HCT116 (cell line): ENCODE measurements at regions not wholly inside any gene's neighbourhood (a gene's known extent, or its start where the extent isn't known, plus 50 kb on each side); places are given as distances from the start of the nearest gene placed in this dataset.

Experiments used
- ATAC-seq: fragments of 200-7000 bp; cut with Tn5 transposase; 2 replicates; pipeline ENCODE4 v1.9.1; 2020; ENCODE audit warnings: mild to moderate bottlenecking, moderate library complexity
- BruUV-seq: library from RNA; stranded (reverse); fragments of 400-500 nt; replicated peaks from 2 replicates; lab custom pipeline; 2021; lab: Mats Ljungman, UMichigan
- CTCF ChIA-PET: fragments of 300-600 bp; sonication (Branson Sonifier 250); formaldehyde crosslinking; loops from one replicate; lab custom pipeline; 2021; ENCODE audit warnings: antibody characterized with exemption; lab: Charles Lee
- POLR2A ChIA-PET: fragments of 300-600, 350-600 bp; sonication (Branson Sonifier 250); formaldehyde crosslinking; loops from one replicate; lab custom pipeline; 2021; ENCODE audit warnings: antibody characterized with exemption; lab: Charles Lee
- RAD21 ChIA-PET, 2 experiments: fragments of 300-600 bp; sonication (Branson Sonifier 250); formaldehyde crosslinking; loops; one replicate each; lab custom pipeline; 2023; ENCODE audit warnings: low total read pairs in 2 of 2; ENCODE audit not compliant: uncharacterized antibody in 2 of 2, unreplicated experiment in 2 of 2, low non-redundant PET in 1 of 2; lab: Charles Lee
- DNase-seq: peaks from one replicate; pipeline ENCODE4 v3.0.0-alpha.2; 2010; ENCODE audit warnings: low read depth, low spot score
- H2AFZ ChIP-seq: fragments of 200-600 bp; shearing (Covaris generic), sonication (generic); 2 replicates; pipeline ENCODE4 v1.6.1; 2017; ENCODE audit warnings: low read depth, mixed run types, mixed read lengths, antibody characterized with exemption, low read length; ENCODE audit not compliant: poor library complexity, severe bottlenecking
- H3K27ac ChIP-seq: 2 replicates; pipeline ENCODE4 v1.5.1; 2012; ENCODE audit warnings: low read depth, low read length
- H3K27me3 ChIP-seq: fragments of 200-600 bp; sonication (generic); 2 replicates; pipeline ENCODE4 v1.6.1; 2016; ENCODE audit warnings: mixed run types, low read length, mixed read lengths; ENCODE audit not compliant: insufficient read depth
- H3K36me3 ChIP-seq, 2 experiments: fragments of 200-500 bp in 1 of 2; fragments of 200-600 bp in 1 of 2; sonication (Bioruptor generic) in 1 of 2; sonication (generic) in 1 of 2; 2 replicates each; pipeline versions ENCODE4 v1.5.1 to v1.6.1; 2014 to 2016; ENCODE audit warnings: low read length in 2 of 2, inconsistent platforms in 1 of 2, mixed read lengths in 1 of 2, mixed run types in 1 of 2; ENCODE audit not compliant: insufficient read depth in 2 of 2, control insufficient read depth in 1 of 2
- H3K4me1 ChIP-seq, 2 experiments: fragments of 200-600 bp in 1 of 2; sonication (generic) in 1 of 2; 2 replicates each; pipeline versions ENCODE4 v1.5.1 to v1.6.1; 2012 to 2017; ENCODE audit warnings: low read length in 2 of 2, inconsistent platforms in 1 of 2, mild to moderate bottlenecking in 1 of 2, mixed read lengths in 1 of 2, mixed run types in 1 of 2, moderate library complexity in 1 of 2; ENCODE audit not compliant: insufficient read depth in 2 of 2, control insufficient read depth in 1 of 2
- H3K4me2 ChIP-seq: fragments of 200-600 bp; sonication (generic); 2 replicates; pipeline ENCODE4 v1.6.1; 2017; ENCODE audit warnings: mixed run types, low read length, mixed read lengths
- H3K4me3 ChIP-seq, 2 experiments: fragments of 200-600 bp in 1 of 2; sonication (generic) in 1 of 2; replicated peaks in 1 of 2; 2 replicates each; pipeline ENCODE4 v1.5.1; 2011 to 2016; ENCODE audit warnings: low read length in 2 of 2, control low read depth in 1 of 2, low read depth in 1 of 2, mild to moderate bottlenecking in 1 of 2, mixed read lengths in 1 of 2, mixed run types in 1 of 2
- H3K79me2 ChIP-seq: fragments of 200-600 bp; sonication (generic); 2 replicates; pipeline ENCODE4 v1.6.1; 2017; ENCODE audit warnings: mild to moderate bottlenecking, mixed run types, low read length, moderate library complexity, mixed read lengths; ENCODE audit not compliant: insufficient read depth
- H3K9ac ChIP-seq: fragments of 200-600 bp; sonication (generic); 2 replicates; pipeline ENCODE4 v1.6.1; 2016; ENCODE audit warnings: low read length, mixed read lengths
- H3K9me2 ChIP-seq: fragments of 200-600 bp; sonication (generic), shearing (Covaris generic); 2 replicates; pipeline ENCODE4 v1.6.1; 2017; ENCODE audit warnings: mixed run types, mild to moderate bottlenecking, moderate library complexity; ENCODE audit not compliant: insufficient read depth
- H3K9me3 ChIP-seq, 2 experiments: fragments of 200-500 bp in 1 of 2; fragments of 200-600 bp in 1 of 2; sonication (Bioruptor generic) in 1 of 2; sonication (generic) in 1 of 2; 2 replicates each; pipeline ENCODE4 v1.6.1; 2014 to 2017; ENCODE audit warnings: low read length in 2 of 2, mixed read lengths in 2 of 2, inconsistent platforms in 1 of 2, low read depth in 1 of 2, mild to moderate bottlenecking in 1 of 2, mixed run types in 1 of 2, moderate library complexity in 1 of 2; ENCODE audit not compliant: control insufficient read depth in 1 of 2, insufficient read depth in 1 of 2
- H4K20me1 ChIP-seq: fragments of 200-600 bp; sonication (generic), shearing (Covaris generic); 2 replicates; pipeline ENCODE4 v1.6.1; 2017; ENCODE audit warnings: mixed run types, mild to moderate bottlenecking, moderate library complexity; ENCODE audit not compliant: insufficient read depth
- CEBPB ChIP-seq: IDR thresholded peaks from 2 replicates; pipeline ENCODE4 v1.6.1; 2012; ENCODE audit warnings: low read depth
- ELF1 ChIP-seq: IDR thresholded peaks from 2 replicates; pipeline ENCODE4 v1.6.1; 2012; ENCODE audit warnings: low read depth, borderline replicate concordance
- EZH2 ChIP-seq: fragments of 200-600 bp; sonication (generic); IDR thresholded peaks from 2 replicates; pipeline ENCODE4 v1.6.1; 2017; ENCODE audit warnings: antibody characterized with exemption, mixed run types
- FOSL1 ChIP-seq: IDR thresholded peaks from 2 replicates; pipeline ENCODE4 v1.6.1; 2012; ENCODE audit warnings: low read depth
- MAX ChIP-seq: IDR thresholded peaks from 2 replicates; pipeline ENCODE4 v1.6.1; 2012
- POLR2A ChIP-seq: IDR thresholded peaks from 2 replicates; pipeline ENCODE4 v1.7.0; 2011; ENCODE audit warnings: borderline replicate concordance; ENCODE audit not compliant: insufficient read depth, insufficient read length; ENCODE audit errors: extremely low read depth
- REST ChIP-seq: IDR thresholded peaks from 2 replicates; pipeline ENCODE4 v1.6.1; 2012; ENCODE audit warnings: low read depth
- SRF ChIP-seq: IDR thresholded peaks from 2 replicates; pipeline ENCODE4 v1.6.1; 2012; ENCODE audit warnings: low read depth
- TCF7L2 ChIP-seq: IDR thresholded peaks from 2 replicates; pipeline ENCODE4 v1.7.0; 2011; ENCODE audit warnings: borderline replicate concordance, inconsistent platforms; ENCODE audit not compliant: insufficient read depth, insufficient read length; ENCODE audit errors: extremely low read depth
- ZNF274 ChIP-seq: fragments of 200-500 bp; sonication (Bioruptor generic); IDR thresholded peaks from 2 replicates; pipeline ENCODE4 v1.6.1; 2014; ENCODE audit warnings: mild to moderate bottlenecking, low read depth, low read length, inconsistent platforms
- intact Hi-C: fragments of 100-400 bp; cut with micrococcal nuclease; formaldehyde crosslinking; loops from 2 replicates; pipeline ENCODE4 v1.10.0; 2022

DNA sequence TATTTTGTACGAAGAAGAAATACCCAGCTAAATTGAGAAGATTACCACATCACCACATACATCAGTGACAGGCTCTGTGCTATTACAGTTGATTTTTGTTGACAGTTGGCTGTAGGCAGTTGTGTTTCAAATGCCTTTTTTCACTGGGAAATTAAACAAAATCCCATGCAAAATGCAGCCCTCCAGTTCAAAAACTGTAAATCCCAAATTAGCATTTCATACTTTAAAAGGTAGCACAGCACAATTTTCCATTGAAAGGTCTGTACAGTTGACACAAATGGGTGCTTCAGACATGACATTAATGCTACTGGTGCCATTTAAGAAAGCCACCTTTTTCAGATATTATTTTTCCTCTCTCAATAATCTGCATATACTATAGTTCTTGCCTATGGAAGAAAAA is 807.2 kb downstream of the BCL11A start (continued):
- TF ChIP-seq EZH2 (no peak), FOSL1 (no peak), SRF (no peak), POLR2A (no peak), ELF1 (no peak)

DNA sequence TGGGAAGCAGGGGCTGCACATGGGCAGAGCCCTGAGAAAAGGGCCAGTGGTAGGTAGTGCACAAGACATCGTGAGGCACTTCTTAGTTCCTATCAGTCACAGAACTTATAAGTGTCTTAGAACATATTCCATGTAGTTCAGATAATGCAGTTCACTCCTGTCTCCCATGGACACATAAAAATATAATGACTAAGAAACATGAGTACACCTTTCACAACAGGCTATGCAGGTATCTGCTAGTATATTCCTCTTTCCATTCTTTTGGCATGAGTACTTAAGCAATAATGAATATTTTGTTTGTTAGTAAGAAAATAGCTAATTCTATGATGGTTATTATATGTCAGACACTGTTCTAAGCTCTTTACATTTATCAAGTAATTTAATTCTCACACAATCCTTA is 808.4 kb downstream of the BCL11A start:
- Histone ChIP-seq H3K9me3 (no peaks in the 10 kb centered on the region; a peak in 1 of 4 replicates), H3K4me2 (no peak overlapping the region), H2AFZ (no peak overlapping the region)
- BruUV-seq = no TSS peak
- POLR2A ChIA-PET = no interaction called here
- RAD21 ChIA-PET = no interaction called here
- TF ChIP-seq ZNF274 (no peak), FOSL1 (no peak), CEBPB (no peak)
- TF ChIP-seq, all 23 proteins: peak for 0
- ATAC-seq (no peak), DNase-seq (no peak)
- no peak overlapping the region for H3K4me3 ChIP-seq
- no peaks in the 10 kb centered on the region for H4K20me1 ChIP-seq
- no peaks in the 10 kb centered on the region for H3K36me3 ChIP-seq
- CTCF ChIA-PET = no interaction called here
- H3K27me3 ChIP-seq = no peaks in the 10 kb centered on the region
- H3K9me2 ChIP-seq = no peaks in the 10 kb centered on the region
- H3K79me2 ChIP-seq = no peaks in the 10 kb centered on the region
- H3K4me1 ChIP-seq = no peaks in the 10 kb centered on the region
- H3K9ac ChIP-seq = no peak overlapping the region
- no peak overlapping the region for H3K27ac ChIP-seq
- intact Hi-C loops = no loop called here

DNA sequence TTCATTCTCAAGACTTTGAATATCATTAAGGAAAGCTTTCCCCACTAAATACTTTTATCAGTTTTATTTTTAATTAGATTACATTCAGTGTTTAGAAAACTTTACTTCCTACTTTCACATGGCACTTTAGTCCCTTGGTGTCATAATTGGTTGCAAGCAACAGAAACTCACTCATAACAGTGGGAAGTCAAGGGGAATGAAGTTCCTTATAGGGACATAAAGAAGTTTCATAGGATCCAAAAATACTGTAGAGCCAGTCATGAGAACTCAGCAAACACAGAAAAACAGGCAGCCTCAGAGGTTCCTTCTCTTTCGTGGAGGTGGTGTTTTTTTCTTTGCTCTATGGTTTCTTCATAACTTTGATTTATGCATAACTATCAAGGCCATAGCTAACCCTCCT is 809.0 kb downstream of the BCL11A start:
- Histone ChIP-seq H3K9me3 (no peaks in the 10 kb centered on the region; a peak in 1 of 4 replicates), H2AFZ (no peak overlapping the region), H3K4me1 (no peaks in the 10 kb centered on the region), H4K20me1 (no peaks in the 10 kb centered on the region; the same call in 1 of the 2 replicates), H3K9ac (no peak overlapping the region), H3K36me3 (no peaks in the 10 kb centered on the region), H3K9me2 (no peaks in the 10 kb centered on the region), H3K4me2 (no peak overlapping the region), H3K4me3 (no peak overlapping the region), H3K79me2 (no peaks in the 10 kb centered on the region), H3K27me3 (no peaks in the 10 kb centered on the region), H3K27ac (no peak overlapping the region)
- no TSS peak for BruUV-seq
- intact Hi-C loops = no loop called here
- TF ChIP-seq MAX = no peak
- TF ChIP-seq REST = no peak
- TF ChIP-seq TCF7L2 = no peak
- ChIA-PET RAD21 (no interaction called here), POLR2A (no interaction called here), CTCF (no interaction called here)
- no peak for ATAC-seq
- DNase-seq = no peak
